Erythroblast (primary cell): ENCODE measurements at regions not wholly inside any gene's neighbourhood (a gene's known extent, or its start where the extent isn't known, plus 50 kb on each side); places are given as distances from the start of the nearest gene placed in this dataset.

Experiments used
- DNase-seq, 2 experiments: peaks; one replicate each; lab custom pipeline; 2025; lab: John Stamatoyannopoulos, UW
- GATA1 ChIP-seq: IDR thresholded peaks from 2 replicates; pipeline ENCODE4 v1.6.1; 2011; ENCODE audit warnings: low read depth, mild to moderate bottlenecking, control low read depth, low read length, moderate library complexity
- POLR2A ChIP-seq: IDR thresholded peaks from 2 replicates; pipeline ENCODE4 v1.6.1; 2011; ENCODE audit warnings: mild to moderate bottlenecking, low read length

DNA sequence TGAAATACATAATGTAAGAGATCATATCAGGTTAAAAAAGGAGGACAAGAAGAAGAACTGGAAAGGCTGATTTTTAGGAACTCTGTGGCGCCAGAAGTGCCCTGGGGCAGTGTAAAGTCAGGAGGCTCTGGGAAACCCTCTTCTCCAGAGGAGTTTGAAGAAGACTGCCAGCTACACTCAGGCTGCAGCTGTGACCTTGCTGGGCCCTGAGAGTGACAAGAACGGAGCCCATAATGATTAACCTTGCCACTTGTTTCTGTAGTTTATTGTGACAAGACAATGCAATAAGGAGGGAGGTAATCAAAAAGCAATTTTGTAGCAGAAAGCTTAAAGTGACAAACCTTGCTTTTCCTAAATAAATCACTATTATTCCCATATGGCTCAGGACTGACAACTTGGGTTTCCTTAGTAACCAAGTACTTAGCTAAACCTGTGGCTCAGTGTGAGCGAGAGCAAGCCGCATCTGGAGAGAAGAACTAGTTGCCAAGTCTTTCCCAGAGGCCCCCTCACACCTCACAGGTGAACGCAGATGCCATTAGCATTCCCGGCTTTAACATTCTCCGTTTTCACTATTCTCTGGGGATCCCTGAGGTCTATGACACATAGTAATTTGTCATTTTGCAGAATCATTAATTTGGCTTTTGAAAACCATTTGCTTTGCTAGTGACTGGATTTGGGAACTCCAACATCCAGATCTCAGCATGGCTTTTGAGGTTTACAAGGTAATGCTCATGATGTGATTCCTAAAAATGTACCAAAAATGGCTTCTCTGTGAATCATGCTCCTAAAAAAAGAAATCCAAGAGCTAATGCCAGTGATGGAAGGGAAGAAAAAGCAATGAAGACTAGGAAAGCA, 115.9 kb downstream of the OMA1 start:
- no peak for TF ChIP-seq GATA1
- no peak for TF ChIP-seq POLR2A
- DNase-seq: no peak

DNA sequence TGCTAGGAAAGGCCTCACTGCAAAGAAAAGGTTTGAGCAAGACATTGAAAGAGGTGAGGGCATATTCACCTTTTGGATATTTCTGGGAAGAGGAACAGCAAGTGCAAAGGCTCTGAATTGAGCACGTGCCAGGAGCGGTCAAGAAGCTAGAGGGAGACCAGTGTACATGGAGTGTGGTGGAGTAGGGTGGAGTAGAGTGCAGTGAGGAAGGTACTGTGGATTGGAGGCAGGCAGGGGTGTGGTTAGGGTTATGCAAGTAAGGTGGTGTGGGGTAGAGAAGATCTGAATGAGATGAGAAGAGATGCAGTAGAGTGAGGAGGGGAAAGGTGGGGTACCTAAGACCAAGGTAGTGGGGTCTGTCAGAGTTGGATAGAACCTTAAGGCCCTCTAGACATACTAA, 119.6 kb downstream of the OMA1 start:
- no peak for DNase-seq
- TF ChIP-seq GATA1: no peak
- no peak for TF ChIP-seq POLR2A

DNA sequence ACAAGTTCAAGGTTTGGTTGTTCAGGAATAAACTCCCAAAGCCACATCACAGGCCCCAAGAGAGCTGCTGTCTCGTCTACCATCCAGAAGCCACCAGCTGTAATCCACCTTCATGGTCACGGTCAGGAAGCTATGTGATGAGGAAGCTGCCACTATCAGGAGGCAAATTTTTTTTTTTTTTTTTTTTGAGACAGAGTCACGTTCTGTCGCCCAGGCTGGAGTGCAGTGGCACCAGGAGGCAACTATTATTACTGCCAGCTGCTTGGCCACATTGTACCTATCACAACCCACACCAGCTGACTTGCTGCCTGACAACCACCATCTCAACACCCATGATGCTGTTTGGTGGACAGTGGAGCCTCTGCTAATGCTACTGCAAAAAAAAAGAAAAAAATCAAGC, 124.1 kb downstream of the OMA1 start:
- TF ChIP-seq POLR2A (no peak), GATA1 (no peak)
- no peak for DNase-seq

DNA sequence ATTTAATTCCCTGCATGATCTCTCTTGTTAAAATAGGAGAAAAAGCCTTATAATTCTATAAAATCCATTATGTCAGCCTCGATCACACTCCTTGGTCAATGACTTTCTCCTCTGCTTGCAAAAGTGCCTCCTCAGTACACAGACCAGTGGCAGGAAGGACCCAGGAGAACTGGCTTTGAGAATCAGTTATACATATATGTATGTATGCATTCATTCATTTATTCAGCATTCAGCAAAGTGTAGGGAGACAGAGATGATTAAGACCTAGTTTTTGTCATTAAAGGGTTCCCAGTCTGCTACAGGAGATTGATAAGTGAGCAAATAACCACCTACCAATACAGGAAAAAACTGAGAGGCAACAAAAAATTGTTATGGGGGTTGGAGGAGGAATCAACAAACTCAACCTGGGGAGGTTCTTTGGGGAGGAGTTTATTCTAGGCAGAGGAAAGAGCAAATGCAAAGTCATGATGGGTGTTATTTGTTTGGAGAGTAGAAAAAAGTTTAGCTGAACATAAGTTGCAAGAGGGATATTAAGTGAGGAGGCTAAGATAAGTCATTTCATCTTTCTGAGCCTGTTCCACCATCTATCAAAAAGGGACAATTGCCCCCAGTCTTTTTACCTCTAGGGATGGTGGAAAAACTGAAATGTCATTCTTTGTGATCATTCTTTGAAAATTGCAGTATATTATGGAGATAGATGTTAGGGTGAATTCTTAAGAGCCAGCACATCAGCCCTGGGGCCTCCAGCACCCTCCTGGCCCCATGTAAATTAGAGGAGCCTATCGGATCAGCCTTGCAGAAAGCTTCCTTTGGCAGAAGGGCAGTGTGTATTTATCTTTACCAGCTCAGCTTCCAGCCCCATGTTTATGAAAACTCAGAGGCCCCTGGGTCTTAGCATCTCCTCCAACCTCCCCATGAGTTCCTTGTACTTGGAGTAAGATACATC, 128.0 kb downstream of the OMA1 start:
- DNase-seq: no peak
- no peak for TF ChIP-seq GATA1
- TF ChIP-seq POLR2A: no peak

DNA sequence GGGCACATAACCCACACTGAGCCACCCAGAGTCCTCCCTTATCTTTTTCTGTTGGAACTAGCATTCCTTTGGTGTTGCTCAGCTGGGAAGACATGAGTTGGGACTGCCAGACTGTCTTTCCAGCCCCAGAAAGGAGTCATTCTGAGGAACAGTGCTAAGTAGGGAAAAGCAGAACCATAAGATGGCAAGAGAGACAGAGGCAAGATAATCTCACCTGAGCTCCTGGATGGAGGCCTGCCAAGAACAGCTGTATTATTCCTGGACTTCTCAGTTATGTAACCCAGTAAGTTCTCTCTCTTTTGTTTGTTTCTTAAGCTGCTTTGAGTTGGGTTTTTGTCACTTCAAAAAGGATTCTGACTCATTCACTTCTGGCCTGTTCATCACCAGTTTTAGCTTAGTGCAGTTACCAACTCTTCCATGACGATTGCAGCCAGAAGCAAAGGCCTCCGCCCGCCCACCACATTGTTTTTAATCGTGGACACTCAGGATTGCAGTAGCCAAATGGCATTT, 134.4 kb downstream of the OMA1 start:
- TF ChIP-seq GATA1 (no peak), POLR2A (no peak)
- no peak for DNase-seq

DNA sequence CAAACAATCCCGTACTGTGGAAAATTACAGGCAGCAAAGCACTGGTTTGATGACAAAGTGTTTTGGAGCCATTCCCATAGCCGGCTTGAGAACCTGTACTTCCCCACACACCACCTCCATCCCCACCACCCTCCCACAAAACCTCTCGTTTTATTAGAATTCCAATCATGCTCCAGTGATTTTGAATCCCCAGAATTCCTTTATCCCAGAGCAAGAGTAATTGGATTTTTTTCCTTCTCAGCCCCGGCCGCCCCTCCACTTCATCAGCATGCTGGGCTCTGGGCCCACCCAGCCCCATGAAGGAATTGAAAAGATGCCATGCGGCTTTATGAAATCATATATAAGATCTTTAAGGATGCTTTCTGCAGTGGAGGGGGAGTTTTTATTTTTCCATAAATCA, 136.6 kb downstream of the OMA1 start:
- no peak for DNase-seq

DNA sequence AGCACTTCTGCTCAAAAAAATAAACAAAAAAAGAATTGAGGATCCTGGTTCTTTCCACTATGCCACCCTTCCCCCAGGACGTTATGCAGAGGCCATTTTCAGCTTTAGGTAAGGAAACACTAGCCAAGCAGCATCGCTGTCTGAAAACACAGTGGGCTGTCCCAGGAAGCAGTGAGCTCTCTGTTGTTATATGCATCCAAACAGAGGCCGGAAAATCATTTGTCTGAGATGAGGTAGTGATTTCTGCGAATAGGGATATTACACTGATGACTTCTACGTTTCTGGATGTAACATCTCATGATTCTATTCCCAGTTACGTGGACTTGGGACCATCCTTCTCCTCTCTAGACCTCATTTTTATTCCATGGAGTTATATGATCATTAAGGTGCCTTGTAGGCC, 137.2 kb downstream of the OMA1 start:
- no peak for TF ChIP-seq POLR2A
- TF ChIP-seq GATA1: no peak
- DNase-seq: no peak

More for the DNA sequence above, 136.6 kb downstream of the OMA1 start:
- TF ChIP-seq GATA1 (no peak), POLR2A (no peak)

DNA sequence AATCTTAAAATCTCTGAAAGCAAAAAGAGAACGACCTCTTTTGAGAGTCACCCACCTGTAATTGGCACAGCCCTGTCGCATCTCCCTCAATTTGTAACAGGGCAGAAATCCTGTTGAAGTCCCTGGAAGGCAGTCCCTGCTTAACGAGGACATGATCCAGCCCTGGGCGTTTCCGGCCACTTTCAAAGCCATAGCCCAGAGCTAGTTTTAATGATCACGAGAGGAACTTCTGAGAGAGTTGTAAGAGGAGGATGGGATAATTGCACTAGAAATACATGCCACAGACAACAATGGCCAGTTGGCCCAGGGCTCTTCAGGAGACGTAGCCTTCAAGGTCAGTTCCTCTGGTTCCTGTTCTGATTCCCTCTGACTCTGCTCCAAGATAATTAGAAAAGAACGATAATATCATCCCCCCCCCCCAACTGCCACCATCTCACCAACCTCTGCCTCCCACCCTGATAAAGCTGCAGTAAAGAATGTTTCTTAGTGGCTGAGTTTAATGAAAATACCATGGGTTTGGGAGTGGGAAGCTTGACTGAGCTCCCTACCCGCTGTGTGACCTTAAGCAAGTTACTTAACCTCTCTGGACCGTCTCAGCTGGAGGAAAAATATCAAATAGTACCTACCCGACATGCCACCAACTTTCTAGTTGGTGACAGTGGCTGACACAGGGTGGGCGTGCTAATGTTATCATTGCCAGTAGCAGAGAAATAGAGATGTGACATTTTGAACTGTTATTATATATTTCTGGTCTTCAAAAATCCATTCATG, 140.0 kb downstream of the OMA1 start:
- TF ChIP-seq POLR2A: no peak
- TF ChIP-seq GATA1: no peak
- no peak for DNase-seq

DNA sequence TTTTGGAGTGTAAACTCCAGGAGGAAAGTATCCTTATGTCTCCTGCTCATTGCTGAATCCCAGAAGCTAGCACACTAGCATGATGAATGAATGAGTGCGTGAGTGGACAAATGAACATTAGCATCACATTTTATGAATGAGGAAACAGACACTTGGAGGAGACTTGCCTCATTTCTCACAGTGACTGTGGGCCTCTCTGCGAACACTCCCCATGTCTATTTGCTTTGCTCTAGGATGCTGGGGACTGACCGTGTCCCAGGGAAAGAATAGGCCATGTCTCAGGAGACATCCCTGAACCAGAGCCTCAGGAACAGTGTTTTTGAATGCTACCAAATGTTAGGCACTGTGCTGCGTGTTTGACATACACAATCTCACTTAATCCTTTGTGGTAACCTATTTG, 140.9 kb downstream of the OMA1 start:
- TF ChIP-seq GATA1 (no peak), POLR2A (no peak)
- no peak for DNase-seq

DNA sequence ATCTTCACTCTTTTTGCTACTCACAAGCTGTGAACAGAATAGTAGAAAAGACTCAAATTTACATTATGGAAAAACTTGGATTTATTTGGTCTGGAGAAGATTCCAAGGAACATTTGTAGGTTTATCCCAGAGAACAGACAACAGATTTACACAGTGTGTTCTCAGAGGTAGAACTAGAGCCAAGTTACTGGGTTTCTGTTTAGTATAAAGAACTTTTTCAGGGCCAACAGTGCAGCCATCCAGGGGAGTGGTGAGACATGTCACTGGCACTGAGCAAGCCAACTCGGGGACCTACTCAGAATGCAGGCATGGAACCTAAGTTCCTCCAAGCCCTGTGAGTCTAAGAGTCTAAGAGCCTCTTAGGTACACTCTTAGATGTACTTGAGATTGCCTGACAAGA, 142.6 kb downstream of the OMA1 start:
- DNase-seq: no peak
- TF ChIP-seq POLR2A: no peak
- no peak for TF ChIP-seq GATA1

DNA sequence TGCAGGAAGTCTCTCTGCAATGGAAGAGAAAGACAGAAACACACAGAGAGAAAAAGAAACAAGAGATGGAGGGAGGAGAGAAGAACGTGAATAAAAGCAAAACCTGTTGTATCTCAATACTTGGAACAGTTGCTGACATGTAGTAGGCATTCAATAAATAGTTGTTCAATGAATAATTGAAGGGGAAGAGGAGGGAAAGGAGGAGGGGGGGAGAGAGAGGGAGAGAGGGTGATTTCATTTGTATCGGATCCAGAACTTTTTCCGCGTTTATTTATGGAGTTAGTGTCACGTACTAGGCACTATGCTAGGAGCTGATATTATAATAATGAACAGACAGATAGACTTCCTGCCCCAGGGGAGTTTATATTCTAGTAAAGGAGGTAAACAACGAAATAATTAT, 144.1 kb downstream of the OMA1 start:
- TF ChIP-seq GATA1 (no peak), POLR2A (no peak)
- DNase-seq: no peak

DNA sequence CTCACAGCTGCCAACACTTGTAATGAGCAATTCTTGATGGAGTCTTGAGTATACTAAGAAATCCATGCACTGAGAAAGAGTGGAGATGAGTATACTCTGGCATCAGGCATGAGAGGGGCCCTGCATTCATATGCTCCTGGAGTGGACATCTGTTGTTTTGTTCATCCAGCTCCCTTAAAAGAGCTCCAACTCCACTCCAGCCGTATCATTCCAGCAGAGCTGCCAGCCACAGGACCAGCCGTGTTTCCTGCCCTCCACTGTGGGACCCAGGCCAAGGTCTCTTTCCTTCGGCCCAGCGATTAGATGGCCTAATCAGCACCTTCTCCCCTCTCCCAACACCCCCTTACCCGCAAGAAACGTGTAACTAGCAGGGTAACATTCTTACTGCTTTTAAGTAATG, 144.5 kb downstream of the OMA1 start:
- DNase-seq: no peak
- no peak for TF ChIP-seq POLR2A
- TF ChIP-seq GATA1: no peak

DNA sequence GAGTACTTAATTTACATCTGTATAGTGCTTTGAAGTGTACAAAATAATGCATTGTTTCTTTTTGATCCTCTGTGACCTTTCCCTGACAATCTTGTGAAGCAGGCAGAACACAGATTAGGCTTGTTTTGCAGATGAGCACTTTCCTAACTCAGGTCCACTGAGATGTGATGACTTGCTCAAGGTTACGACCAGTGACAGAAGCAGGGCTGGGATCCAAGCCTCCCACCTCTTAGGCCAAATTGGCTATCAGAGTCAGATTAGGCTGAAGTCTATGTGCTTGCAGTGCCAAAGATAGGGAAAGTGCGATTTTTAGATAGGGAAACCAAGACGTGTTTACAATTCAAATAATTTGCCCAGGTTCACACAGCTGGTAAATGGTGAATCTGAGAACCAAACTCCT, 147.3 kb downstream of the OMA1 start:
- TF ChIP-seq POLR2A (no peak), GATA1 (no peak)
- no peak for DNase-seq

DNA sequence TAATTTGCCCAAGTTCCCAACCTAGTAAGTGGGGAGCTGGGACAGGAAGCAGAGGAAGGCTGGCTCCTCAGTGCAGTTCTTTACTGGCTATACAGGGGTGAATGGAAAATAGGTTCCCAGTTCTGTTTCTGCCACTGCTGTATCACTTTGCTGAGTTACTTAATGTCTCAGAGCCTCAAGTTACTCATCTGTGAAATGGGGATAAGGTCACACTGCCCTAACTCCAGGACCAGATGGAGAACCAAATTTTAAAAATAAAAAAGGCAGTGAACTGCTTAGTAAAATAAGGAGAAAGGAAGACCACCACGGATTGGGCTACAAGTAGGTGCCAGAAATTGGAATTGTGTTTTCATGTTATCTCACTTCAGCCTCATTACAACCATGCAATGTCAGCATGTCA, 147.8 kb downstream of the OMA1 start:
- no peak for DNase-seq
- no peak for TF ChIP-seq POLR2A
- TF ChIP-seq GATA1: no peak
